Activated CD8-positive, alpha-beta memory T cell treated with anti-CD3 and anti-CD28 coated beads, Interleukin-2, amount 50 U/mL, for 4 hours (primary cell): ENCODE measurements at regions not wholly inside any gene's neighbourhood (a gene's known extent, or its start where the extent isn't known, plus 50 kb on each side); places are given as distances from the start of the nearest gene placed in this dataset.

ENCODE experiments used
- DNase-seq: peaks from one replicate; pipeline ENCODE4 v3.0.0-alpha.2; 2020

DNA sequence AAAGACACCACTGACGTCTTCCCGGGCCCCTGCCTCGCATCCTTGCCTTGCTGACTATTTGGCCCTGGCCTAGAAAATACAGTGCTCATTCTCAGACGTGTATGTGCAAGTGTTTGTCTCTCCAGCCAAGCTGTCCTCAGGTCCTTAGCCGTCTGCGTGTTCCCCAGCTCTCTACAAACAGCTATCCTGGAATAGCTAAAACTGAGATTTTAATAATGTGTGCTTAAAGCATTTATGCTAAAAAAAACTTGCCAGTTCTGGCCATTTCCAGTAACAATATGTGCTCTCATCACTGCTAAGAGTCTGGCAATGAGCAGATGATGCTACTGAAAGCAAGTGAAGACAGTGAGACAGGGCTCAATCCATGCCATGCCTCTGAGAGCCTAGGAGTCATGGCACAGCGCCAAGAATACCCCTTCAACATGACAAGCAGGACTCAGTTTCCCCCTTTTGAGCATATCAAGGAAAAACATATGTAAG, 55.7 kb downstream of the IRF2BP2 start:
- no peak for DNase-seq

DNA sequence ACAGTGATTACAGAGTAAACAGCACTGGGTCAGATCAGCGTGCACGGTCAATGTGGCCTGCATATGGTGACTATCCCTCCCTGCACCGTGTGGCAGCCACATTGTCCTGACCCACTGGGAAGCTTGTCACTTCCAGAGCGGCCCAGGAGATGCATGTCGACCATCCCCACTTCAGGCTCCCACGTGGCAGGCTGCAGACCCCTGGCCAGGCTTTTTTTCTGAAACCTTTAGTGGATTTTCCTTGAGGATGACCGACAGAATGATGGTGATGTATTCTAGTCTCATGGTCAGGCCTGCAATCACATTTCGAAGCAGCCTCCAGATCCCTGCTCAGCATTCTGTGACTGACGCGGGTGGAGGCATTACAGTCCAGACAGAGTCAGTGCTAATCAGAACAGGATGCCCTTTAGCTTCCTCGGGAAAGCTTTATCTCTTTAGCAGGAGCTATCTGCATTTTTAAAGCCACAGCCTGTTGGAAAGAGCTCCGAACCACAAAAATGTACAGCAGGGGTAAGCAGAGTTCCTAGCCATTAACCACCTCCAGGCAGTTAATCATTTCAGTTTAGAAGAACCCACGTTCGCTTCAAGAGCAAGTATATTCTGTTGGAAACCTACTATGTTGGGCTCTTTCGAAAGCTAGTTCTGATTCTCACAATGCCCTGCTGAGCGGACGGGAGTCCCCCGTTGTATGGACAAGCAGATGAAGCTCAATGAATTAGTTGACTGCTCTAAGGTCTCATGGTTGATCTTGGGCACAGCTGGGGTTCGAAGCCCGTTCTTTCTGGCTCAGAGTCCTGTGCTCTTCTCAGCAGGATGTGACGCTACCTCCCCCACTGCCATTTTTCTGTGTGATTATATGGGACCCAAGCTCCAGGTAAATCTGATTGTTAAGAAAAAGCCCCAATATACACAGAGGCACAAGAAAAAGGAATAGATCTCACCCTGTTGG, 56.5 kb downstream of the IRF2BP2 start:
- DNase-seq = no peak

DNA sequence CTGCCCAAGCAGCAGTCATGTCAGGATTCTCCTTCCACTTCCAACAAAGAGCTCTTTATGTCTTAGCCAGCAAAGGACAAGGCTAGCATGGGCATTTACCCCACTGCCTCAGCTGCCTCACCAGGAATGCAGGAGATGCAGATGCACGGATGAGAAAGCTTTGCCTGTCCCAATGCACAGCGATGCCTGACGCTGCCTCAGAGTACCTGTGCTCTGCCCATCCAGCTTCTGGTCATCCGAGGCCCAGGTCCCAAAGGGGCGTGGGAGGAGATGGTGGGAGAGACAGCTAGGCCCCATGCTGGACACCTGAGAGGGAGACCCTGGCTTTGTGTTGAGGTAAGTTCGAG, 59.0 kb downstream of the IRF2BP2 start:
- no peak for DNase-seq

DNA sequence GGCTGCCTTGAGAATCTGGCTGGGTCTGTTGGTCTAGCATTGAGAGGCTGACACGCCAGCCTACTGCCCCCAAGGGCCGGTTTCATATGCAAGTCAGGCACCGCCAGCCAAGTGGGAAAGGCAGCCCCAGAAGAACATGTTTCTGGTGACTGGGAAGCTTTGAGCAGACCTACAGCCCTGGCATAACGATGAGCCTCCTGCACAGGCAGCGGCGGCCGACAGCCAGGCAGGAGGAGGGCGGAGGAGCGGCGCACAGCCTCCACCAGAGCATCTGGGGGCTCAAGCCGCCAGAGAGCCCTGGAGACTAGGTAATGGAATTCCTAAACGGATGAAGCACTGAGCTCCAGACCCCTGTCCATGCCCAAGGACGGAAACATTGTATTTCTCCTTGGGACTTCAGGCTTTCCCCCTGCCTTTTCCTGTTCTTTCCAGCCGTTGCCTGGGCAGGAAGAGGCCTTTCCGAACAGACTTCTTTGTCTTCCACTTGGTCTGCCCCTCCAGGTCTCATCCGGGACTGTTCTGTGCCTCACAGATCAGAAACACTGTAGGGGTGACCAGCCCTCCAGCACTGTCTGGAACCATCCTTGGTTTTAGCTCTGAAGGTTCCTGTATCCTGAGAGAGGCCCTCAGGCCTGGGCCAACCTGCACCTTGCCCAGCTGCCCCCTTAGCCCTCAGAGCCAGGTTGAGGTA, 59.5 kb downstream of the IRF2BP2 start:
- DNase-seq = no peak

DNA sequence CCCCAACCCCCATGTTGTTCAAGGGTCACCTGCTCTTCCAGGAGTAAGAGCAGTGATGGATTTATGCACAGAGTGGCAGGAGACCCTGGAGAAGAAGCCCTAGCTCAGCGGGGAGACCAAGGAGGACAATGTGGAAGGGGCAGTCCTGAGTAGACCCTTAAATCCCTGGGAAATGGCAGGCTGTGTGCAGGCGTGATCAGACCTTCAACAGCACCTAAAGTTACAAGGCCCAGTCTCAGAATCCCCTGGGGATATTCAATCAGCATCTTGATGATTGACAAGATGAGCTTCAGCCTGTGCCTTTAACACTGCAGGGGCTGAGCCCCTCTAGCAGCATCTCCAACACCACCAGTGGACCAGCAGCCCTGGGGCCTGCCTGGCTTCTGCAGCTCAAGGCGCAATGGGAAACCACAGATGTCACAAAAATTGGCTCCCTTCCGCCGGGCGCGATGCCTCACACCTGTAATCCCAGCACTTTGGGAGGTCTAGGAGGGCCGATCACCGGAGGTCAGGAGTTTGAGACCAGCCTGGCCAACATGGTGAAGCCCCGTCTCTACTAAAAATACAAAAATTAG, 60.4 kb downstream of the IRF2BP2 start:
- DNase-seq = no peak

DNA sequence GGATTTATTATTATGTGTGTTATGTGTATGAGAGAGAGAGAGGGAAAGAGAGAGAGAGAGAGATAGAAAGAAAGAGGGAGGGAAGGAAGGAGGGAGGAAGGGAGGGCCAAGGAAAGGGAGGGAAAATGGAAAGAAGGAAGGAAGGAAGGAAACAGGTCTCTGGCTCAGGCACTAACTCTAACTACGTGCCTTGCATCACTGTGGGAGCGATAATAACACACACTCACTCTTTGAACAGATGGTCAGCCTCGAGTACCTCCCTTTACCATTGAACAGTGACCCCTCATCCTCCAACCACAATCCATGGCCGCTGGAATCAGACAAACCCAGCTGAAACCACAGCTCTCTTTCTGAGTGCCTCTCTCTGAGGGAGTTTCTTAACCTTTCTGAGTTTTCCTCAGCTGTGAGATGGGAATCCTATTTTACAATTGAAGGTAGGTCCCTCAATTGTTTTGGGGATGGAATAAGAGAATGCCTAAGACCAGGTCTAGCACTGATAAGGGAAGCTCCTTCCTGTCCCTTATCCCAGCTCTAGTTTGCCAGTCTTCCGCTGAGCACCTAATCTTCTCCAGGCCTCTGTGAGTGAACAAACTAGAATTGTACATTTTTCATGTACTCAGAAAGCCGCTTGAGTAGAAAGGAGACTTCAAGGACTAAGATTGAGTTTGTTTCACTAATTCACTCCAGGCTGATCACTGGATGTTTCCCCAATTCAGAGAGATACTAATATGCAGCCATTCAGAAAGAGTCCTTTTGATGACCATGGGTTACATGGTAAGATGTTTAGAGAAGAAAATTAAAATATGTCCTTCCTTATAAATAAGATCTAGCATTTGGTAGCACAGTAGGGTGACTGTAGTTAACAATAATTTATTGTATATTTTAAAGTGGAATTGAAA, 62.8 kb downstream of the IRF2BP2 start:
- no peak for DNase-seq

DNA sequence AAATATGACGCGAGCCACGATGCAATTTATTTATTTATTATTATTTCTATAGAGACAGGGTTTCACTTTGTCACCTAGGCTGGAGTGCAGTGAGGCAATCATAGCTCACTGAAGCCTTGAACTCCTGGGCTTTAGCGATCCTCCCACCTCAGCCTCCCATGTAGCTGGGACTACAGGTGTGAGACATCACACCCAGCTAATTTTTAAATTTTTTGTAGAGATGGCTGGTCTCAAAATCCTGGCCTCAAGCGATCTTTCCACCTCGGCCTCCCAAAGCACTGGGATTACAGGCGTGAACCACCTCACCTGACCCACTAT, 63.6 kb downstream of the IRF2BP2 start:
- no peak for DNase-seq

DNA sequence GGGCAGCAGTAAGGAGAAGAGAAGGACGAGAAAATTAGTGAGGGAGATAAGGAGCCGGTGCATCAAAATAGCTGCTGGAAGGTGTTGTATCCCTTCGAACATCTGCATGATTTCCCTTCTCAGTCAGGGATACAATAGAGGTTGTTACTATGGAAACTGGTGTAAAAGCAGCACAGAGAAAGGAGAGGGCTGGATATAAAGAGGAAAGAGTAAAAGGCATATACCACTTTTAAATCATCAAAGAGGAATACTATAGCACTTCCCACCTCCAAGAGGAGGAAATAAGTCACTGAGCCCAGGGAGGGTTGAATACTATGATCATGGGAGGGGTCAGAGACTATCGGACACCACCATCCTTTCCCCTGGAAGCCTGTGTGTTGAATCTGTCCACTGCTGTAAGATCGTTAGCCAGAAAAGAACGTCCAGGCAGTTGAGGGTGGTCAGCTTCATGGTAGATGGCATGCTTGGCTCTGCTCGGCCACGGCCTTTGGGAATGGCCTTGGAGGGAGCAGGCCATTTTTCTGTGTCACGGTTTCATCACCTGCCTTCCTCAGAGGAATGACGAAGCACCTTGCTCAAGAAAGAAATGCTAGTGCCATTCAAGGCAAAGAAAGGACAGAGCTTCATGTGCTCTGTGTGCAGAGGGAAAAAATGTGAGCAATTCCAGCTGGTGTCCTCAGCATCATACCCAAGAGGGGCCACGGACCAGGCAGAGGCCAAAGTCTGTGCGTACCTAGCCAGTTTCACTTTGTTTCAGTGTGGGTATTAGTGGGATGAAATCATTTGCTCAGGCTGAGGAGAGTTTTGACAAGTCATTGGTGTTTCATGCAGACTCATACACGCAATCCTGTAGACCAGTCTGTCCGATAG, 64.2 kb downstream of the IRF2BP2 start:
- no peak for DNase-seq

DNA sequence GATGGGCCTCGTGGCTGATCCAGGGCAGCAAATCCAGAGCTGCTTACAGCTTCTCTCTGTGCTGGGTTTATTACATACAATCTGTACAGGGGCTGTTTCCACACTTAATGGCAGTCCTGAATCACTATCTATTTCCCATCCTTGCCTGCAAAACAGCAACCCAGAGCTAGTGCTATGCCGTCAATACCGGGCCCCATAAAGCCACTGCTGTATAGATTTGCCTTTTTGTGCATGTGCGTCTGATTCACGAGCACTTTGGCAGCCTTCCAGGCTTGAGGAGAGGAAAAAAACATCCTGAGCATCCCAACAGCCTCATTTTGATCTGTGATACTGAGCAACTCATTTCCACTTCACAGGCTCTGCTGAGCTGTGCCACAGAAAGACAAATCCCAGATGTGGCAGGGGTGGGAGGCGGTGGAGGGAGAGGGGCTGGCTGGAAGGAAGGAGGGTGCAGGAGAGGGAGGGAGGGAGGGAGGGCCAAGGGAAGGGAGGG, 65.2 kb upstream of the TARBP1 start:
- DNase-seq = peak; percentile 56

DNA sequence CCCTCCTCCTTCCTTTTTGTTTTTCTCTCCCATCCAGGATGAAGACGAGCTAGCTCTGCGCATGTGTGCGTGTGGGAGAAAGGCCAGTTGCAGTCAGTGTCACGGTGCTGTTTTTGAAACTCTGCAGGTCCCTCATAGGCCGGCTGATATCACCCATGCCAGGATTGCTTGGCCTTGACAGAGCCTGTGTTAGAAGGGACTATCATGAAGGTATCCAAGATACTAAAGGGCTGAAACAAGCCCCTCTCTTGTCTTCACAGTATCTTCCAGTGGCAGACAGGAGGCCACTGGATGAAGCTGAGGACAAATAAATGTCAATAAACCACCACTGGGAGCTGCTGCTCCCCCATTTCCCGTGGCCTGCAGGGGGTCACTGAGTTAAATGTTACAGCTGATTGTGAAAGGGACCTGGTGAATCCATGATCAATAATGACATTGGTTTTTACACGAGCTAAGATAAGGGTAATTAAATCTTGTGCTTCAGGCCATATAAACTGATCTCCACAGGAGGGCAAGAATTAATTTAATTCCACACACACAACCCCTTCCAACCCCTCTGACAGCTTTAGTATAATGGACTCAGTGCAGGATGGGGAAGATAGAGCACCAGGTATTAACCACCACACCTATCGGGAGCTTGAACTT, 64.6 kb upstream of the TARBP1 start:
- no peak for DNase-seq

DNA sequence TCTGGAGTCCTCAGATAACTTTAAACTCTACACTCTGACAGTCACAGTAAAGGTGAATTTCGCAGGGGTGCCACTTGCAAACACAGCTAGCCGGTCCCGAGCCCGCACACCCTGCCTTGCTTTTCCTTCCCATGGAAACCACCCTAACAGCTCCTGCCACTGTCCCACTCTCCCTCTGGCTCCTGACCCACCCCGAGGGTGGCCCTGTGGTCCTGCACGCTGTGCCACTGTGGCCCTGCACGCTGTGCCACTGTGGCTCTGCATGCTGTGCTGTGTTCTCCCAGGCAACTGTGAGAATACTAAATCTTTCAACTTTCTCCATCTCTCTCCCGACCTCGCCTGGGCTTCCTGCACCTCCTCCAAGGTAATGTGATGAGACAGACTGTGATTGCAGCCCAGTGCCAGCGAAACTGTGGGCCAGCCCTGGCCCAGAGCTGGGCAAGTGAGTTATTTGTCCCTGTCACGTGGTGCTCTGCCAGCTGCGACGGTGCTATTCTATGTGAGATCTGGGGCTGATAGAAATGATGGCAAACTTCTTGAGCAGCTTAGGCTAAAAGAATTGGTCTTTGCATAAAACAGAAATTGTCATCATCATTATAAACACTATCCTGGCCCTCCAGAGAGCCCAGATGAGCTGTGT, 63.4 kb upstream of the TARBP1 start:
- DNase-seq = no peak

DNA sequence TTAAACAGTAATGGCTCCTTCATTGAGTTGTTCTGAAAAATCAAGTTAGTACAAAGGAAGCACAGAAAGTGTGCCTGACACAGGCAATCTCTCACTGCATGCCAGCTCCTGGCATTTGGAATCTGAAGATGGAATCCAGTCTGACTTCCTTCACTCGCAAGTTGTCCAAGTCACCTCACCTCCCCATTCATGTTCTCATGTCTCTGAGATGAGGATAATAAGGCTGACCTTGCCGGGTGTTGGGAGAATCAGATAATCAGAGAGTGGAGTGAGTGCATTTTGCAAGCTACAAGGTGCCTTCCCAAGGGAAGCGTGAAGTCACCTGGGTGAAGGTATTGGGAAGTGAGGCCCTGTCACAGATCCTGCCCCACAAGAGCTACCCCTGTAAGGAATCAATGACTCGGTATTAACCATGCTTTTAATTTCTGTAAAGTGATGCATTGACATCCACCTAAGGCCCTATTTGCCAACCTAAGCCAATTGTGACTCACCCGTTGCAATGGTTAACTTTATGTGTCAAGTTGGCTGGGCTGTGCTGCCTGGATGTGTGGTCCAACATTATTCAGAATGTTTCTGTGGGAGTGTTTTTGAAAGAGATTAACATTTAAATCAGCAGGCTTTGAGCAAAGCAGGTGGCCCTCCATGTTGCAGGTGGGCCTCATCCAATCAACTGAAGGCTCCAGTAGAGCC, 62.5 kb upstream of the TARBP1 start:
- DNase-seq = no peak

DNA sequence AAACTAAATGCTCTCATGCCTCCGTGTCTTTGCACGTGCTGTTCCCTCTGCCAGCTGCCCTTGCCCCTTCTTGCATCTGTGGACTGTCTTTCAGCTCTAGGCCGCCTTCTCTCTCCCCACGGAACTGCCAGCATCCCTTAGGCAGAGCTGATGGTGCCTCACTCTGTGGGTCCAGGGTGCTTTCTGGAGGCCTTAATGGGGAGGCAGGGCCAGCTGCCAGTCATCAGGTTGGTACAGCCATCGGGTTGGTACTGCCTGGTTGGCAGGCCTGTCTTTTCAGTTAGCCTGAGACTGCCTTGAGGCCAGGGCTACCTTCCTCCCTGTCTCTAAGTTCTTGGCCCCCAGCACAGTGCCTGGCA, 61.4 kb upstream of the TARBP1 start:
- DNase-seq = no peak

DNA sequence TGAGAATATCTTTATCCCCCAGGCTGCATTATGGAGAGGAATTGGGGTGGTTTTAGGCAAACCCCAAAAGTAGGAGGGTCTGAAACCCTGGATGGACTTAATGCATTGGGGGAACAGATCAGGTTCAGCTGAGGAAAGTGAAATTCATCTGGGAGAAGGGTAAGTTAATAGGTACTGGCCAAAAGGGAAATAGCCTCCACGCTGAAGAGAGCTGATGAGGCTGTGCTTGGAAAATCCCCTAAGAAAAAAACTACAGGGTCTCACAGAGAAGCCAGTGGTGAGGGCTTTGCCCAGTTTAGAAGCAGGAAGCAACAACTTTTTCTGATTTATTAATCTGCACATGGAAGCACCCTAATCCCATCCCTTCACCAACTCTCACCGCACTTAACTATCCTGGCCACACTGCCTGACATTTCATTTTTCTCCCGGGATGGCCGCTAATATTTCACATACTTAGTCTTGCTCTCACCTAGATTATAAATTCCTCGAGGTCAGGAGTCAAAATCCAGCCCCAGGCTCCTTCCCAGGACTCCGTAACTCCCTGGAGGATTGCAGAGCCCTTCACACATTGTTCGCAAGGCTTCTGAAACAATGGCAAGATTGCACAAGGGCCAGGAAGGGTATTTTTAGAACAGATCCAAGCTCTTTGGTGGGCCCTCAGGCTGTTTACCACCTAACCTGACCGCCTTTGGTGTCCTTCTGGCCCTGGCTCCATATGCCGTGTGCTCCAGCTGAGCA, 60.9 kb upstream of the TARBP1 start:
- no peak for DNase-seq

DNA sequence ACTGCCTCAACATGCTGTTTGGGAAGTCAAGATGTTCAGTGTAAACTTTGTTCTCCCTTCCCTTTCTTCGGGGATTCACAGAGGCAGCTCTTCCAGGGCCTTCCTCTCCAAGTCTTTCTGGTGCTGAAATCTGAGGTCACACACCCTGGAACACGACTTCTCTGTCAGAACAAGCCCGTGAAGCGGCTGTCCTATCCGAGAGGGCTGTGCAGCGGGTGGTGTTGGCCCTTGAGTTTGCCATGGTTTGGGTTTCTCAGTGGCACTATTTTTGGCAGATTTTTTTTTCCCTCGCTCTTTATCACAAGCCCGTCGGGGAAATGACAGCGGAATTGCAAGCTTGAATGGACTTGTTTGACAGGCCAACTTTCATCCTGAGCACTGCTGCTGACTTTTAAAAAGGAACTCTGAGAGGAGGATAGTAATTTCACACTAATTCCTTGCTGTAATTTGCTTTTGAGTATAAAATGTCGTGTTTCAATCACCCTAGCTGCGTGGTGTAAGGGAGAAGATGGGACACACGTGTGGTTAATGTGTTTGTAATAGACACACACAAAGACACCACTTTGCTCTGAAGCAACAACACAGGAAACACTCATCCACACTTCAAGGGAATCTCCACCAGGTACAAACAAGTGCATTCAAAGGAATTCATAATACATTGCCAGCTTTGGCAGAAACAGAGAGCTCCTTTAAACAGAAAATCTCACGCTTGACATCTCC, 60.1 kb upstream of the TARBP1 start:
- DNase-seq = no peak

DNA sequence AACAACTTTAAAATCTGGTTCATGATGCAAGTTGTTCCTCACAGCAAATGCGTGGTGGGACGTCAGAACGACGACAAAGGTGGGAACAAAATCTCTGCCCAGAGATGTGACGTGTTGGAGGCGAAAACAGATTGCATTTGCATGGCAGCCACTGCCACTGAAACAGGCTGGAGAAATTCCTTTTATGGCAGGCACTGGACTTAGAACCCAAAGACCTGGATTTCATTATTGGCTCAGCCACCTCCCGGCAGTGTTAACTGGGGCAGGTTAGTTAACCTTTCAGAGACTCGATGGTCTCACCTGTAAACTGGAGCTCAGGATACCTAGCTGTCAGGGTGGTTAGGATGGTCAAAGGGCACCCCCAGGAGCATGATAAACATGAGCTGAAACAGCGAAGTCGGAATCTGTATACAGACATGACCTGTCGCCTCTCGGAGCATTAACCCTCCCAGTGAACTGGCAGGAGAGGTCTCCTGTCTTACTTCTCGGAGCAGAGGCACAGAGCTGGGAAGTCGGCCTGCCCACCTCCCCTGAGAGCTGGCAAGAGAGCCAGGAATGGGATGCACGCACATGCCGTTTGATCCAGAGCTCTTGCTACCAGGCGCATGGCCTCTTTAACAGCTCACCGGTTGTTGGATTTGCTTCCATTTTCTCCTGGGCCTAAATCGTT, 59.2 kb upstream of the TARBP1 start:
- DNase-seq = no peak

DNA sequence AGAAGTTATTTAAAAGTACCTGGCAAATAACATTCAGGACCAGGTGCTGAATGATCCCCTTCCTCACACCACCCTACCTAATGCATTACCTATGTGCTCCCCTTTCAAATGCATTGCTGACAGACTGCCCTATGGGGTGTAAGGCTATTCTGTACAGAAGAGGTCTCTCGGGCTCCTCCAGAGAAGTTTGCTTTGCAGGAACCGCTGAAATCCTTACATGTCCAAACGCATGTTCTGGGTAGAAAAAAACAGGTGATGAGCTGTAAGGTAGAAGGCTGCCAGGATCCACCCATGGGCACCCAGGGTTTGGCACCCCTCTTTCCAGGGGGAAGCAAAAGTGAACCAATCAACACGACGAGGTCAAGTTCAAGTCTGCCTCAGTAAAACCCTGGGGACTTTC, 58.3 kb upstream of the TARBP1 start:
- DNase-seq = no peak

DNA sequence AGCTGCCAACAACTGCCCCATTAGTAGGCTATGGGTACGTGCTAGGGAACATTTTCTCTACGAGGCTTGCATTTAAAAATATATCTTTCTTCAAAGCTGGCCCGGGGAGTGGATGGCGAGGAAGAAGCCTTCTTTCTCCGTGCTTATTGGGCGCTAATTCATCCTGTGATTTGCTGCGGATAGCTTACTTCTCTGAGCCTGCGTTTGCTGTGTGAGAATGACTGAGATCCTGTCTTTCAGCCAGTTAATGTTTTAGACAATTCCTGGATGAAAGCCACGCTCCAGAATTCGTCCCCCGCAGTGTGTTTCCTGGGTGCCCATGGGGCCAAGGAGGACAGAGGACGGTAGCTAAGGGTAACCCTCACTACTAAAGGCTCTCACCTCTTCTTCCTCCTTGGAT, 57.8 kb upstream of the TARBP1 start:
- DNase-seq = no peak
